ENCODE measurements at regions not wholly inside any gene's neighbourhood (a gene's known extent, or its start where the extent isn't known, plus 50 kb on each side); places are given as distances from the start of the nearest gene placed in this dataset.

- TF ChIP-seq, protein P1, sequence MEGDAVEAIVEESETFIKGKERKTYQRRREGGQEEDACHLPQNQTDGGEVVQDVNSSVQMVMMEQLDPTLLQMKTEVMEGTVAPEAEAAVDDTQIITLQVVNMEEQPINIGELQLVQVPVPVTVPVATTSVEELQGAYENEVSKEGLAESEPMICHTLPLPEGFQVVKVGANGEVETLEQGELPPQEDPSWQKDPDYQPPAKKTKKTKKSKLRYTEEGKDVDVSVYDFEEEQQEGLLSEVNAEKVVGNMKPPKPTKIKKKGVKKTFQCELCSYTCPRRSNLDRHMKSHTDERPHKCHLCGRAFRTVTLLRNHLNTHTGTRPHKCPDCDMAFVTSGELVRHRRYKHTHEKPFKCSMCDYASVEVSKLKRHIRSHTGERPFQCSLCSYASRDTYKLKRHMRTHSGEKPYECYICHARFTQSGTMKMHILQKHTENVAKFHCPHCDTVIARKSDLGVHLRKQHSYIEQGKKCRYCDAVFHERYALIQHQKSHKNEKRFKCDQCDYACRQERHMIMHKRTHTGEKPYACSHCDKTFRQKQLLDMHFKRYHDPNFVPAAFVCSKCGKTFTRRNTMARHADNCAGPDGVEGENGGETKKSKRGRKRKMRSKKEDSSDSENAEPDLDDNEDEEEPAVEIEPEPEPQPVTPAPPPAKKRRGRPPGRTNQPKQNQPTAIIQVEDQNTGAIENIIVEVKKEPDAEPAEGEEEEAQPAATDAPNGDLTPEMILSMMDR (IDR thresholded peaks at IDR 0.05; ENCODE audit: insufficient read depth in 1 of 2, low read depth in 1 of 2, low read length in 1 of 2, severe bottlenecking in 1 of 2, unreplicated experiment in 1 of 2) = no peak
- Histone ChIP-seq H3K36me3 (ENCODE audit: control insufficient read depth, insufficient read depth, low read length) (no peaks in the 10 kb centered on the region), H3K4me1 (peaks cover 76% of the 10 kb centered on the region), H3K4me3 (ENCODE audit: low read depth, low read length) (no peak overlapping the region), H3K27me3 (replicated peaks; ENCODE audit: control insufficient read depth, insufficient read depth, low read length) (no peaks in the 10 kb centered on the region), H3K9me3 (no peaks in the 10 kb centered on the region)
- ChIA-PET POLR2A (no interaction called here), CTCF (no interaction called here)
- Mint-ChIP-seq H3K9me3 (ENCODE audit: unreplicated experiment) (peaks cover 18% of the 10 kb centered on the region), H3K4me3 (ENCODE audit: unreplicated experiment) (peak overlapping the region; percentile 2), H3K36me3 (ENCODE audit: insufficient read depth, unreplicated experiment) (peaks cover 5% of the 10 kb centered on the region), H3K4me1 (ENCODE audit: low read depth, unreplicated experiment) (peaks cover 39% of the 10 kb centered on the region), H3K27me3 (ENCODE audit: insufficient read depth, unreplicated experiment) (no peaks in the 10 kb centered on the region), H3K27ac (ENCODE audit: unreplicated experiment) (peak overlapping the region; percentile 39)
- no TSS peak for BruUV-seq (replicated peaks)
- intact Hi-C loops (cut with micrococcal nuclease; ENCODE audit: unreplicated experiment) = loop anchor here (2.0 kb wide), 1 partner anchor 18 kb away; no protein-coding TSS in a partner anchor
- no peak for DNase-seq
Measured at GRCh38 chr4:74630551-74630950, 163.8 kb downstream of the BTC start.

DNA sequence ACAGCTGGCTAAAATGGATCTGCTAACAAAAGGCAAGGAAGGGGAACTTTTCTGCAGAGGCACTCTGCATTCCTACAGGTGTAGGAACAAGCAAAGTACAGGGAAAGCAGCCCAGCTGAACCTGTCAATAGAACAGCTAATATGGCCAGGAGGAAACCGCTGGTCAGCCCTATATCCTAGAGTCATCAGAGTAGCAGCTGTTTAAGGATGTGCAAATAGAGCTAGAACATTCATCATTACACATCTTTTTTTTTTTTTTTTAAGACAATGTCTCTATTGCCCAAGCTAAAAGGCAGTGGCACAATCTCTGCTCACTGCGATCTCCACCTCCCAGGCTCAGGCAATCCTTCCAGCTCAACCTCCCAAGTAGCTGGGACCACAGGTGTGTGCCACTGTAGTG lies 163.0 kb downstream of the BTC start:
- Mint-ChIP-seq H3K4me1 (ENCODE audit: low read depth, unreplicated experiment) (peaks cover 39% of the 10 kb centered on the region), H3K4me3 (ENCODE audit: unreplicated experiment) (peak overlapping the region; percentile 2), H3K9me3 (ENCODE audit: unreplicated experiment) (peaks cover 18% of the 10 kb centered on the region), H3K27ac (ENCODE audit: unreplicated experiment) (peak overlapping the region; percentile 39), H3K36me3 (ENCODE audit: insufficient read depth, unreplicated experiment) (peaks cover 9% of the 10 kb centered on the region), H3K27me3 (ENCODE audit: insufficient read depth, unreplicated experiment) (no peaks in the 10 kb centered on the region)
- DNase-seq = peak; percentile 37 to 41
- TF ChIP-seq, protein P1 (IDR thresholded peaks at IDR 0.05; ENCODE audit: insufficient read depth in 1 of 2, low read depth in 1 of 2, low read length in 1 of 2, severe bottlenecking in 1 of 2, unreplicated experiment in 1 of 2) = no peak
- BruUV-seq (replicated peaks) = no TSS peak
- no peaks in the 10 kb centered on the region for H3K36me3 ChIP-seq (ENCODE audit: control insufficient read depth, insufficient read depth, low read length)
- intact Hi-C loops (cut with micrococcal nuclease; ENCODE audit: unreplicated experiment) = loop anchor here (2.0 kb wide), 1 partner anchor 17 kb away; no protein-coding TSS in a partner anchor
- CTCF ChIA-PET = interaction anchor here (0.7 kb wide), 1 partner anchor 33 kb away, joined by 4 read pairs; no protein-coding TSS in a partner anchor
- H3K9me3 ChIP-seq = no peaks in the 10 kb centered on the region
- peaks cover 72% of the 10 kb centered on the region for H3K4me1 ChIP-seq
- no peaks in the 10 kb centered on the region for H3K27me3 ChIP-seq (replicated peaks; ENCODE audit: control insufficient read depth, insufficient read depth, low read length)
- H3K4me3 ChIP-seq (ENCODE audit: low read depth, low read length) = no peak overlapping the region
- POLR2A ChIA-PET = interaction anchor here (0.6 kb wide), 1 partner anchor 37 kb away, joined by 5 read pairs; no protein-coding TSS in a partner anchor

DNA sequence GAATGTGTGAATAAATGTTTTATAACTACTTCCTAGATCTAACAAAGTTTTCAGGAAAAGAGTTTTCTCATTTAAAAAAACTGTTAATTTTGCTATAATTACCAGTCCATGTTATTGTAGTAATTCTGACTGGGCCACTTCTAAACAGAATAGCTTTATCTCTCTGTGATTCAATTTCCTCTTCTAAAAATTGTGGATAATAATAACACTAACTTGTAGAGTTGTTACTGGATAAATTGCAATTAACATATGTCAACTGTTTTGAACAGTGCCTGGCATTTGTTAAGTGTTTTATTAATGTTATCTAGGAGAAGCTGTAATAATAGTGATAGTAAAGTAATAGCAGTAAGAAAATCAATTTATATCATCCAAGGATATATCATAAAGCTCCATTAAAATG lies 162.3 kb downstream of the BTC start:
- Mint-ChIP-seq H3K4me3 (ENCODE audit: unreplicated experiment) (no peak overlapping the region), H3K27ac (ENCODE audit: unreplicated experiment) (peak overlapping the region; percentile 39), H3K36me3 (ENCODE audit: insufficient read depth, unreplicated experiment) (peaks cover 9% of the 10 kb centered on the region), H3K27me3 (ENCODE audit: insufficient read depth, unreplicated experiment) (no peaks in the 10 kb centered on the region), H3K4me1 (ENCODE audit: low read depth, unreplicated experiment) (peaks cover 39% of the 10 kb centered on the region), H3K9me3 (ENCODE audit: unreplicated experiment) (peaks cover 18% of the 10 kb centered on the region)
- H3K27me3 ChIP-seq (replicated peaks; ENCODE audit: control insufficient read depth, insufficient read depth, low read length) = no peaks in the 10 kb centered on the region
- BruUV-seq (replicated peaks) = TSS peak; percentile 36
- TF ChIP-seq, protein P1 (IDR thresholded peaks at IDR 0.05; ENCODE audit: insufficient read depth in 1 of 2, low read depth in 1 of 2, low read length in 1 of 2, severe bottlenecking in 1 of 2, unreplicated experiment in 1 of 2) = no peak
- ChIA-PET POLR2A (no interaction called here), CTCF (no interaction called here)
- H3K36me3 ChIP-seq (ENCODE audit: control insufficient read depth, insufficient read depth, low read length) = no peaks in the 10 kb centered on the region
- H3K4me3 ChIP-seq (ENCODE audit: low read depth, low read length) = no peak overlapping the region
- no peaks in the 10 kb centered on the region for H3K9me3 ChIP-seq
- intact Hi-C loops (cut with micrococcal nuclease; ENCODE audit: unreplicated experiment) = loop anchor here (2.0 kb wide), 1 partner anchor 17 kb away; no protein-coding TSS in a partner anchor
- no peak for DNase-seq
- H3K4me1 ChIP-seq = peaks cover 68% of the 10 kb centered on the region
